ENCODE measurements at regions not wholly inside any gene's neighbourhood (a gene's known extent, or its start where the extent isn't known, plus 50 kb on each side); places are given as distances from the start of the nearest gene placed in this dataset.
"Not testable (repeated sequence)": the region's sequence is repeated elsewhere in the genome, so short reads cannot be mapped to it uniquely, and the experiment has no call there.

DNA sequence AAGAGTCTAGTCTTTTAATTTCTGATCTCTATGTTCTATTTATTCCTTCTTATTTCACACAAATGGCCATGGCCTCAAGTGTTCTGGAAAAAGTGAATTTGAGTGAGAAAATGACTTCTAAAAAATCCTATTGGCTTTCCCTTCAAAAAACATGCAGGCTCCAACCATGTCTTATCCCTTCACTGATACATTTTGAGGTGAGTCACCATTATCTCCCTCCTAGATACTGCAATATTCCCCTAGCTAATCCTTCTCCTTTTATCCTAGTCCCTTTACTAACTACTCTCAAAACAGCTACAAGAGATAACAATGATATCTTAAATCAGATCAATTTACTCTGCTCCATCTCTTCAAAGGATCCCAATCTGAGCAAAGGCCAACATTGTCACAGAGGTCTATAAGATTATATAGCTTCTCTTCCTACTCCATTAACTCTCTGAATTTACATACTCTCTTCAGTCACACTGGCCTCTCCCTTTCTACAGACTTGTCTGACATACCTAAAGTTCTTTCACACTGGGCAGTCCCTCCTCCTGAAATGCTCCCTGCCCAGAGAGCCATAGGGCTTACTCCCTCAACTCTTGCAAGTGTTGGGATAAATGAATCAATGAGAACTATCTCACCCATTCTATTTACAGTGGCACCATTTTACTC, 129.2 kb downstream of the TENT5A start:
- DNase-seq = no peak

DNA sequence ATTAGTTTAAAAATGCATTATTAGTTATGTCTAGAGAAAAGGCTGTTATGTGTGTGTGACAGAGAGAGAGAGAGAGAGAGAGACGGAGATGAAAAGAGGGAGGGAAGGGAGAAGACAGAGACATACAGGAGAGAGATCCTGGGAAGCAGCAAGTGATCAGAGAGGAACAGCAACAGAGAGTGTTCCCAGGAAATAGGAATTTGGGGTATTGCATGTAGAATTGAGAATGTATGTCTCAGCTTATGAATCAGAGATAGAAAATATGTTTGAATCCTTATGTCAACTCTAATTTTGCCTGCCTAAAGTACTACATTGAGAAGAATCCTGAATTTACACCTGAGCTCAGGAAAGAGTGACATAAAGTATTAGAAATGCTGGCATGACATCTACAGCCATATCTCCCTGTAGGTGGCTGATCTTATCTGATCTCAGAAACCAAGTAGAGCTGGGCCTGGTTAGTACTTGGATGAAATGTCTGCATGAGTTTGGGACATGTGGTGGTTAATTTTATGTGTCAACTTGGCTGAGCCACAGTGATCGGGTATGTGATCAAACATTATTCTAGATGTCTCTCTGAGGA, 130.6 kb downstream of the TENT5A start:
- DNase-seq = no peak

DNA sequence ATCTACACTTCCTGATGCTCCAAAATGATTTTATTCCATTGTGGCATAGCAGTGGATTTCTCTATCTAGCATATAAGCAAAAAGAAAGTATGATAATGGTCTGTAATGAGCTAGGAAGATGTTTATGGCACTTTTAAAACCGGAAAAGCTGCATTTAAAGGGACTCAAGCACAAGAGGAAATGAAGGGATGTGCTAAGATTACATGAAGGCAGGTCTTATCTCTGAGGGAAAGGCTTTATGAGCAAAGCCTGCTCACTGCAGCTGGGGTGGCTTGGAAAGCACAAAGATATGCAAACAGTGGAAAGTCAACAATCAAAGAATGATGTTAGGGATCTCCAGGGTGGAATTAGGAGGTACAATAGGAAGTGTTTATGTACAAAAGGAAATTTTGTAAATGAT, 138.2 kb downstream of the TENT5A start:
- no peak for DNase-seq

DNA sequence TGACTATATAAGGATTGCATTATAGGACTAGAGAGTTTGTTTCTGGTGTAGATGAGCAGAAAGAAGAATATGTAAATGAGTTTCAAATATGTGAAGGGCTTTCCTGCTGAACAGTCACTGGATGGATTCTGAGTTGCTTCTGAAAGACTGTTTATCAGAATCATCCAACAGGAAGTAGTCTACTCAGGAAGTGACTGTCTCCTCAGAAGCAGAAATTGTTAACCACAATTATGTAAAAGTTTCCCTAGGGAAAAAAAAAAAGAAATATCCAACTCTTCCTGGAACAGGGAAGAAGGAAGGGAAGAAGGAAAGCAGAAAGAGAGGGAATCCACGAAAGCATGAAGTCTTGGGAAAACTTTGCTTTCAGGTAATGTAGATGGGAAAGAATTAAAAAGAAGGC, 138.9 kb downstream of the TENT5A start:
- no peak for DNase-seq

DNA sequence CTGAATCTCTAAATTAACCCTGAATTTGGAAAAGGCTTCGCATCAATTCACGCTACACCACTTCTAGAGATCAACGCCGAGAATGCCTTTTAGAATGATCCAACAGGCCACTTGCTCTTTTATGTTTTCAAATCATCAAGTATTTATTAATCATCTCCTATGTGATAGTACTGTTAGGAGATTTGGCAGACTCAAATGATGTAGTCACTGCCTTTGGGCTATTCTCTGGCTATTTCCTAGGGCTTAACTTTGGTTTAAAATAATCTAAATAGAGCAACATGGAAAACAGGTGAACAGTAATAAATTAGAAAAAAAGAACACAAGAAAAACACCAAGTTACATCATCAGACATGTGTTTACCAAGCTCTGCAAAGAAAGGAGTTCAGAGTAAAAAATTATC, 140.3 kb downstream of the TENT5A start:
- DNase-seq = no peak

DNA sequence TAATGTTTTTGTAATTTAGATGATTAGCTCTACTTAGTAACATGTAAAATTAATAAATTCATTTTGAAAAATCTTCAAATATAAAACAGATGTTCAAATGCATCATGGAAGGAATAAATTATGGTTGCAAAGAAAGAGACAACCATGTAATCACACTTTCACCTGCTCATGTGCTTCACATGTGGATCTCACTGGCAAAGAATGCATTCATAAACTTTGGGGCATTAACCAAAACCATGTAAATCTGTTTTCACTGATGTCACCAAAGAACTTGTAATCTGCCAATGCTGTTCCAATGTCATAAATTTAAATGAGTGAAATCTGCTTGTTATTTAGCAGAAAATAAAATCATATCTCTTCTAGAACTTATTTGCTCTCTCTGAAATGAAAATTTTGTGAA, 142.7 kb downstream of the TENT5A start:
- no peak for DNase-seq

DNA sequence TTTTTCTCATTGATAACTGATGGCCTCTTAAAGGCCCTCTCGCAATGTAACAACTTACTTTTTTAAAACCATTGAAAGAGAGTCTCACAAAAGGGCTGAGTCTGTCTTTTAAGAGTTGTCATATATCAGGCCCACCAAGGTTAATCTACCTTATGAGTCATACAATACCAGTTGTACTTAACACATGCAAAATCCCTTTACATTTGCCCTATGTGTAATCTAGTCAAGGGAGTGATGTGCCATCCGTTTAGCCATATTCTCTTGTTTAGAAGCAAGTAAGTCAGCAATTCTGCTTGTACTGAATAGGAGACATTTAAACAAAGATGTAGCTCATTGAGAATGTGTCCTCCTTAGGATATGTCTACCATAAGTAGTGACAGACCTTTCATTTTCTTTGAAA, 143.7 kb downstream of the TENT5A start:
- DNase-seq = no peak

DNA sequence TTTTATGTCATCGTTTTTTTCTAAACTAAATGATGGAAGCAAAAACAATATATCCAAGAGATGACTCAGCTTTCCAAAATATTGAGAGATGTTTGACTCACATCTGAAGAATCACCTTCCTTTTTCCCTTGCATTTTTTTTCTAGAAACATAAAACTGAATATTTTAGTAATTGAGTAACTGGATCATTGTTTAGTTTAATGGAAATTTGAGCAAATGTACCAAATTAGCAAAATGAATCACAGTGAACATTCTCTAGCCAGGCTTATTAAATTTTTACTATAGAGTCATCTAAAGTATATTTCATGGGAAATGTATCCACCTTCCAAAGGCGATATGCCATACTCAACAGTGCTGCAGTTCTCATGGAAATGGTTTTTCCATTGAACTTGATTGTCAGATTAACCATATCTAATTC, 145.5 kb downstream of the TENT5A start:
- DNase-seq = no peak

DNA sequence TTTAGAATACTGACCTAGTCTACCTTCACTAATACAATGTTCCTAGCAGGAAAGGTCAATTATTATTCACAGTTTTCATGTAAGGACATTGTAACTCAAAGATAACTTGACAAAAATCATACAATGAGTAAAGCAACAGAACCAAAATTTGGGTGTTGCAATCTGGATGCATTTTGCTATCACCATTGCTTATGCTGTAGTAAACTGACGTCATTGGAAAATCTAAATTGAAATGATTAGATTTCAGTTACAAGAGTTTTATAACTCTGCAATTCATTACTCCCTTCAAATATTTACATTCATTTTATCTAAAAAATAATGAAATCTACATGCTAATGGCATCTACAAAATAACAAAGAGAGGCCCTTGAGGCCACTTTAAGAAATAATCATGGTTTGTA, 147.0 kb downstream of the TENT5A start:
- no peak for DNase-seq

DNA sequence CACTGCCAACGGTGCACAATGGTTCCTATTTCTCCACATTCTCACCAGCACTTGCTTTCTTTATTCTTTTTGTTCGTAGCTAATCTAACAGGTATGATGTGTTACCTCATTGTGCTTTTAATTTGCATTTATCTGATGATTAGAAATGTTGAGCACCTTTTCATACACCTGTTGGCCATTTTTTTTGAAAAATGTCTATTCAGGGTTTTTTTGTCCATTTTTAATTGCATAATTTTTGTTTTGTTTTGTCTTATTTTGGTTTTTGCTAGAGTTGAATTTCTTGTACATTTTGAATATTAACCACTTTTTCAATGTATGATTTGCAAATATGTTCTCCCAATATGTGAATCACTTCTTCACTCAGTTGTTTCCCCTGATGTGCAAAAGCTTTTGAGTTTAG, 150.6 kb downstream of the TENT5A start:
- DNase-seq = no peak

DNA sequence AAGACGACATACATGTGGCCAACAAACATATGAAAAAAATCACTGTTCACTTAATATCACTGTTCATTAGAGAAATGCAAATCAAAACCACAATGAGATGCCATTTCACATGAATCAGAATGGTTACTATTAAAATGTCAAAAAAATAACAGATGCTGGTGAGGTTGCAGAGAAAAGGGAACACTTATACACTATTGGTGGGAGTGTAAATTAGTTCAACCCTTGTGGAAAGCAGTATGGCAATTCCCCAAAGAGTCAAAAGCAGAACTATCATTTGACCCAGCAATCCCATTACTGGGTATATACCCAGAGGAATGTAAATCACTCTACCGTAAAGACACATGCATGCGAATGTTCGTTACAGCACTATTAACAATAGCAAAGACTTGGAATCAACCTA, 152.0 kb downstream of the TENT5A start:
- DNase-seq = not testable (repeated sequence)

DNA sequence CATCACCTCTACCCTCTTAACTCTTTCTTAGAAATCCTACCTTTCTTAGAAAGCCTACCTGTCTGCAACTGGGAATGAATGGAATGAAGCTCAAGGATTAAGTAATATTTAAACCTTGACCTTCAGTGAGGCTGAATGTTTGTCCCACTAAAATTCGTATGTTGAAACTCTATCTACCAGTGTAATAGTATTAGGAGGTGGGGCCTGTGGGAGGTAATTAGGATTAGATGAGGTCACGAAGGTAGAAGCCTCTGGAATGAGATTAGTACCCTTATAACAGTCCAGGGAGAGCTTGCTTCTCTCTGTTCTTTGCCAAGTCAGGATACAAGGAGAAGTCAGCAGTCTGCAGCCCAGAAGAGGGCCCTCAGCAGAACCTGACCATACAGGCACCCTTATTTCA, 158.0 kb downstream of the TENT5A start:
- no peak for DNase-seq

DNA sequence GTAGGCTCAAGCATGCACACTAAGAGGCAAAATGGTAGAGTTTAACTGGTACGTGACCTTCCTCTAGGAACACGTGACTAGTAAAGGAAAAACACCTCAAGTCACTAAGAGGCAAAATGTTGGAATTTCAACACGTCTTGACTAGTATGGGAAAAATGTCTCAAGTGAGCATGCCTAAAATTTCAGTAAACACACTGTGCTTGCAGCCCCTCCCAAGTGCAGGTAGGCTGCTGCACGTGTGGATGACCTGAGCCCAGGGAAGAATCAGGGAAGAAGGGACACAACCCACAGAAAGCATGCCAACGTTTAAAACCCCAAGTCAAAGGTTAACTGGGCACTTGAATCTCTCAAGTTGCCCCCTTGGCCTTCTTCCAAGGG, 162.2 kb downstream of the TENT5A start:
- DNase-seq = no peak

DNA sequence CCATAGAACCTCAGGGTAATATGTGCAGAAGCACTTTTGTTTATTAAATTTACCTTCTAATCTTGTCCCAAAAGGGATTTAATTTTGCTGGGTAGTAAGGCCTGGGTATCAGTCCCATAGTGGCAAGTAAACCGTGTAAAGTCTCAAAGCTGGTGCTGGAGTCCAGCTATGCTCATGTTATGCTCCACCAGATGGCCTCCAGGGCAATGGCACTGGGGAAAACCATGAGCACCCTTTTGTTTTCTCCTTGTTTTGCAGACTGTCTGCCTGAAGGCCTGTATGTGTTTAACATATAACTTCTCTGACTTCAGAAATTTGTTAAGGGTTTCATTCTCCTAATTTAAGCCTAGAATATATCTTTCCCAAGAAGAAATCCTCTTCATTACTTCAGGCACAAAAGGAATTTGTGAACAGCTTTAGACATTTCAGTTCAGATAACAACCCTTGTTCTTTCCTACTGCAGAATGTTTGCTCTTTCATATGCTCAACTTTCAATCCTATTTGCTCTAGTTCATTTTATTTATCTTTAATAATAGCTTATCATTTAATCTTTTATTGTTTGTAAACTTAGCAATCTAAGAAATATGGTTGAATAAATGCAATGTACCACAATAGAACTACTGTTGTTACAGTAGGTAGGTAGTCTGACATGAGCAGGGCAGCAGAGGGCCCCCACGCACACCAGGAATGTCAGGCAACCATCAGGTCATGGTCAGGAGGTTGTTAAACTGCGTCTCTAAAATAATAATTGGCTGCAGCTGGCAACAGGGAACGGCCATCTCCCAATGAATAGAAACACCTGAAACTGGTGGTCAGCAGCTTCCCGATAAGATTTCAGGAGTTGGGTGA, 162.8 kb downstream of the TENT5A start:
- DNase-seq = no peak

DNA sequence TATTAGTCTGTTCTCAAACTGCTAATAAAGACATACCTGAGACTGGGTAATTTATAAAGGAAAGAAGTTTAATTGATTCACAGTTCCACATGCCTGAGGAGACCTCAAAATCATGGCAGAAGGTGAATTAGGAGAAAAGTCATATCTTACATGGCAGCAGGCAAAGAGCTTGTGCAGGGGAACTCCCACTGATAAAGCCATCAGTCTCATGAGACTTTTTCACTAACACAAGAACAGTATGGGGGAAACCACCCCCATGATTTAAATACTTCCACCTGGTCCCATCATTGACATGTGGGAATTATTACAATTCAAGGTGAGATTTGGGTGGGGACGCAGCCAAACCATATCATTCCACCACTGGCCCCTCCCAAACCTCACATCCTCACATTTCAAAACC, 166.8 kb downstream of the TENT5A start:
- DNase-seq = not testable (repeated sequence)

DNA sequence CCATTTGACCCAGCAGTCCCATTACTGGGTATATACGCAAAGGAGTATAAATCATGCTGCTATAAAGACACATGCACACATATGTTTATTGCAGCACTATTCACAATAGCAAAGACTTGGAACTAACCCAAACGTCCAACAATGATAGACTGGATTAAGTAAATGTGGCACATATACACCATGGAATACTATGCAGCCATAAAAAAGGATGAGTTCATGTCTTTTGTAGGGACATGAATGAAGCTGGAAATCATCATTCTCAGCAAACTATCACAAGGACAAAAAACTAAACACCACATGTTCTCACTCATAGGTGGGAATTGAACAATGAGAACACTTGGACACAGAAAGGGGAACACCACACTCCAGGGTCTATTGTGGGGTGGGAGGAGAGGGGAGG, 168.3 kb downstream of the TENT5A start:
- not testable (repeated sequence) for DNase-seq

DNA sequence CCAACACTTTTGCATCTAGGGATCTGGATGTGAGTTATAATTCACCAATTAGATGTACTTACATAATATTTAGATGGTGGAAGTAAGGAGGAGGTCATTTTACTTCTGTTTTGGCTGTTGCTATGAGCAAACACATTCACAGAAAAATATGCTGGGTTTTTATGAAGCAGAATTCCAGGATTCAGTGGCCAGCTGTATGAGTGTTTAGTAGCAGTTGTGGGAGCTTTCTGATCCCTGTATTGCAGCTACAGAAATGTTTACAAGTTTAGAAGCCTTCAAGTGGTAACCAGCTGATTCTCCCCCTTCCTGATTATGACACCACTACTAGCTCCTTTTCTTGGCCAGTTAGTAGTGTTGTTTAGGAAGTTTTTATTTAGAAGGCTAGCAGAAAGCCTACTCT, 177.0 kb downstream of the TENT5A start:
- no peak for DNase-seq

DNA sequence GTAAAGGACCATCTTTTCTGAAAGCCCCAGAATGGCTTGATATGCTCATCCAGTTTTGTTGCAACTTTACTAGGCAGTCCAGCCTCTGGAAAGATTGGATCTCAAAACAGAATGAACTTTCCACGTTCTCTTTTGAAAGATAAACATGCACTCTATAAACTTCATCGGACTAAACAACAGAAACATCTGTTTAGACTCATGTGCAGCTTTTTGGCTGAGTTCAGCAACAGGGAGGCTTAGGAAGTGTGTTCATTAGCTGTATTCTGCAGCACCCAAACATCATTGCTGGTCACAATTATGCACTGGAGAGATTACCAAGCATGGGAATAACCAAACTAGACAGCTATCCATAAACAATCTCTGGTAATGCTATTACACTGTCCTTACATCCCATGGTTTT, 180.5 kb downstream of the TENT5A start:
- no peak for DNase-seq

DNA sequence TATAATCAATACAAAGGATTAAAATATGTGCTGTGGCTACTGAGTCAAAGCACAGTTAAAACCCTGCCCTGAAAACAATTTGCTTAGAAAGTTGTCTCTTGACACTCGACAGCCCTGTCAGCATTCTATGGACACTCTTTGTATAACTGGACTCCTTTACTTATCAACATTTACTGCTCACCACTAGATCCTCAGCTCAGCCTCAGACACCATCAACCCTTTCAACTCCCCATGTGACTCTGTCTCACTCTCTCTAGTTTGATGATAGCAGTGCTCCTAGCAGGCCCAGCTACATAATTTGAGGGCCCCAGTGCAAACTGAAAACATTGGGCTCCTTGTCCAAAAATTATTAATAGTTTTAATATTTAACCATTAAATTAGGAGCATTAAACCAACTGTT, 181.8 kb downstream of the TENT5A start:
- no peak for DNase-seq

DNA sequence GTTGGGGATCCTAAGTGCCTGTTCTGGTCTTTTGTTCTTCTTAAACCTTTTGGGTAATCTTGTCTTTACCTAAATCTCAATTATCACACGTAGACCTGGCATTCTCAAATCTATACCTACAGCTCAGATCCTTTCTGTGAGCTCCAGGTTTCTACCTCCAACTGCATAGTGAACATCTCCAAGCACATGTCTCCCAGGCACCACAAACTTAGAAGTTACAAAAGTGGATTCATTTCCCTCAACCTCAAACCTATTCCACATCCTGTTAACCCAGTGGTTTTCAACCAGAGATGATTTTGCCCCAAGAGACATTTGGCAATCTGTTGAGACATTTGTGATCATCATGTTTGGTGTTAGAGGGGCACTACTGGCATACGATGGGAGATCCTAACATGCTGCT, 183.5 kb downstream of the TENT5A start:
- no peak for DNase-seq

DNA sequence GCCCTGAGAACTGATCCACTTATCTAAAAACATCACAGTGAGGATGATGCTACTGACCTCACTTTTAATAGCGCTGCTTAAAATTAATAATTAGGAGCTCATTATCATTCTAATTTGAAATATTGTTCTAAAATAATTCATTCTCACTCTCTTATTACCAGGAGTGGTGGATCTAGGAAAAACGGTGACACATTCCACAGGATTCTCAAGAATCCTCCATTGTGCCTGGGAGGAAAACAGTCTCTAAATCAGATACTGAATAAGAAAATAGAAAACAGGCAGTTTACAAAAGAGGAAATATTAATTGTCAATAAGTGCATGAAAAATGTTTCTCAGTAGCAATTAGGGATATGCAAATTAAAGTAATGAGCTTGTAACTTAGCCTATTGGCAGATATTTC, 187.4 kb downstream of the TENT5A start:
- DNase-seq = no peak

DNA sequence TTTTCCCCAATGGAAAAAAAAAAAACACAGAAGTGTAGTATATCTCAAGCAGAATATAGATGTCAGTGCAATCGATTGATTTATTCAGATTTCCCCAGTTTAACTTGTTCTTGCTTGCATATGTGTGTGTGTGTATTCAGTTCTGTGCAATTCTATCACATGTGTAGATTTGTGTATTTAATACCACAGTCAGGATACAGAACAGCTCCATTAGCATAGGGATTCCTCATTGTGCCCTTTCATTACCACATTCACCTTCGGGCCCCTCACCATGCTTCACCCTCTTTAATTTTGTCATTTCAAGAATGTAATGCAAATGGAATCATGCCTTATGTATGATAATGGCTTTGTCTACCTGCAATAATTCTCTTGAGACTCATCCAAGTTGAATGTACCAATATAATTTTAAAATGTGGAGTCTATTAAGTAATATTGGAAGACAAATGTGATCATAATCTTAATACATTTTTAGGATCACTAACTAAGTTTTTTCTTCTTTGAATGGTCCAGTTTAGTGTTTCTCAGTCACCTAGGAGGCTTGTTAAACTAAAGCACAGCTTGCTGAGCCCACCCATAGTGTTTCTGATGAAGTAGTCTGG, 187.9 kb downstream of the TENT5A start:
- no peak for DNase-seq

DNA sequence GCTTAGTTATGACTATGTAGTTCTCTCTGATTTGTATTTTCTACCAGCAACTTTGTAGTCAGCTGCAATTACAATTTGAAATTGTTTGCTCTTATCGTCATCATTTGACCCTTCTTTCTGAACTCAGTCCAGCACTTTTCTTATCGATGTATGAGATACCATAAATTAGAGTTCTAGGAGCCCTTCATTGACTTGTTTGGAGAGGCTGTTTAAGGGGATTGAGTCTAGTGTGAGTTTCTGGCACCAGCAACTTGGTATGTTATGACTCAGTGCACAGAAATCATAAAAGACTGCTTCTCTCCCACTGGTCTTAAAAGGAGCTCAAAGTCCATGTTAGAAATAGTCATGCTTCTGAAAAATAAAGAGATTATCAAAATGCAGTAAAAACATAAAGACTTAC, 190.3 kb downstream of the TENT5A start:
- DNase-seq = no peak

DNA sequence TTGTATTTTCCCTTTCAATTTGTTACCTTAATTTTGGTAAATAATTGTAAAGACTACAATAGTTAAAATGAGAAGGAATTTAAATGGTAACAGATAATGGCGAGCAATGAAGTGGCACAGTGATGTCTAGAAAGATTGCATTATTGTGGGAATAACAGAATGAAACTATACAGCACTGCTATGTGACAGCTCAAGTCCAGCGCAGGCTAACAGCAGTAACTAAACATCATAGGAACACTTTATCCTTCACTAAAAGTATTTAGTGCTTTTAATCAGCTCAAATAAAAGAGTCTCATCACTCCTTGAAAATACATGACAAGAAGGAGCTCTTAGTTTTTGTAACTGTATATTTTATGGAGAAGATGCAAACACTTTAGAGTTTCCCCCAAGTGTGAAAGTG, 190.8 kb downstream of the TENT5A start:
- no peak for DNase-seq

Data from CD4-positive, alpha-beta T cell treated with Interleukin-17A for 1 hour (primary cell).